Ishikawa (cell line): ENCODE measurements at regions not wholly inside any gene's neighbourhood (a gene's known extent, or its start where the extent isn't known, plus 50 kb on each side); places are given as distances from the start of the nearest gene placed in this dataset.

Experiments
- CEBPB ChIP-seq: IDR thresholded peaks from 2 replicates; pipeline ENCODE4 v1.6.1; 2012
- CREB1 ChIP-seq: IDR thresholded peaks from 2 replicates; pipeline ENCODE4 v1.6.1; 2012; ENCODE audit warnings: low read depth
- EGR1 ChIP-seq: IDR thresholded peaks from 2 replicates; pipeline ENCODE4 v1.6.1; 2012
- EP300 ChIP-seq: IDR thresholded peaks from 2 replicates; pipeline ENCODE4 v1.6.1; 2012; ENCODE audit warnings: borderline replicate concordance
- FOXM1 ChIP-seq: IDR thresholded peaks from 2 replicates; pipeline ENCODE4 v1.6.1; 2012; ENCODE audit warnings: low read depth, borderline replicate concordance
- MAX ChIP-seq: IDR thresholded peaks from 2 replicates; pipeline ENCODE4 v1.6.1; 2012
- NFIC ChIP-seq: IDR thresholded peaks from 2 replicates; pipeline ENCODE4 v1.6.1; 2012
- RAD21 ChIP-seq: IDR thresholded peaks from 2 replicates; pipeline ENCODE4 v1.6.1; 2012; ENCODE audit warnings: low read depth
- REST ChIP-seq: IDR thresholded peaks from 2 replicates; pipeline ENCODE4 v1.6.1; 2012; ENCODE audit warnings: low read depth, mild to moderate bottlenecking
- TAF1 ChIP-seq: IDR thresholded peaks from 2 replicates; pipeline ENCODE4 v1.6.1; 2012; ENCODE audit warnings: low read depth, mild to moderate bottlenecking
- TCF12 ChIP-seq: IDR thresholded peaks from 2 replicates; pipeline ENCODE4 v1.6.1; 2012; ENCODE audit warnings: low read depth
- TEAD4 ChIP-seq: IDR thresholded peaks from 2 replicates; pipeline ENCODE4 v1.6.1; 2012
- USF1 ChIP-seq: IDR thresholded peaks from 2 replicates; pipeline ENCODE4 v1.6.1; 2012
- YY1 ChIP-seq: IDR thresholded peaks from 2 replicates; pipeline ENCODE4 v1.6.1; 2012; ENCODE audit warnings: low read depth
- ZBTB7A ChIP-seq: IDR thresholded peaks from 2 replicates; pipeline ENCODE4 v1.6.1; 2012; ENCODE audit warnings: low read depth

- TF ChIP-seq TEAD4, result no peak
- TF ChIP-seq TCF12, result no peak
- no peak for TF ChIP-seq YY1
- TF ChIP-seq RAD21, result no peak
- TF ChIP-seq EP300, result no peak
- no peak for TF ChIP-seq CEBPB
- TF ChIP-seq ZBTB7A, result no peak
- TF ChIP-seq TAF1, result no peak
- TF ChIP-seq CREB1, result no peak
- TF ChIP-seq USF1, result no peak
- TF ChIP-seq NFIC, result no peak
- no peak for TF ChIP-seq FOXM1
Measured at GRCh38 chr16:85506635-85506911, 106.5 kb upstream of the GSE1 start.

GRCh38 chr16:85507342-85507741 lies 105.8 kb upstream of the GSE1 start:
- TF ChIP-seq NFIC (peak; percentile 84), TEAD4 (peak; percentile 78), ZBTB7A (peak; percentile 51; the same call in 1 of the 2 replicates), CREB1 (no peak)

GRCh38 chr16:85508388-85508787 lies 104.7 kb upstream of the GSE1 start:
- TF ChIP-seq CREB1 (no peak), RAD21 (no peak), CEBPB (no peak), ZBTB7A (no peak), YY1 (no peak), EGR1 (no peak), MAX (no peak), NFIC (no peak), TEAD4 (no peak), FOXM1 (no peak), TCF12 (no peak), REST (no peak), EP300 (no peak), USF1 (no peak), TAF1 (no peak)

- no peak for TF ChIP-seq NFIC
- TF ChIP-seq ZBTB7A, result no peak
- TF ChIP-seq TCF12, result no peak
- no peak for TF ChIP-seq YY1
- no peak for TF ChIP-seq FOXM1
- TF ChIP-seq TAF1, result no peak
- TF ChIP-seq CREB1, result no peak
- no peak for TF ChIP-seq TEAD4
- no peak for TF ChIP-seq EP300
- TF ChIP-seq USF1, result no peak
- TF ChIP-seq REST, result no peak
- TF ChIP-seq MAX, result no peak
Measured at GRCh38 chr16:85508993-85509392, 104.1 kb upstream of the GSE1 start.

GRCh38 chr16:85510041-85510659 lies 103.0 kb upstream of the GSE1 start:
- TF ChIP-seq TAF1 (no peak), TEAD4 (no peak), EP300 (no peak), FOXM1 (no peak), ZBTB7A (no peak), EGR1 (no peak), CEBPB (no peak), YY1 (no peak), NFIC (no peak), MAX (no peak), TCF12 (no peak), USF1 (no peak), CREB1 (no peak), RAD21 (no peak), REST (no peak)
